Suprapubic skin (tissue), 4 donors: ENCODE measurements at regions not wholly inside any gene's neighbourhood (a gene's known extent, or its start where the extent isn't known, plus 50 kb on each side); places are given as distances from the start of the nearest gene placed in this dataset.

ENCODE experiments used
- CTCF ChIP-seq, 2 donors: fragments of 200-600 bp in 1 of 2; fragments of 450-650 bp in 1 of 2; sonication (generic) in 1 of 2; IDR thresholded peaks; one replicate each; pipeline ENCODE4 v1.5.1; 2016 to 2019; ENCODE audit warnings: antibody characterized with exemption in 2 of 2, mild to moderate bottlenecking in 1 of 2, moderate library complexity in 1 of 2
- EP300 ChIP-seq: sonication (generic); formaldehyde crosslinking; IDR thresholded peaks from one replicate; pipeline ENCODE4 v1.6.1; 2017; ENCODE audit warnings: antibody characterized with exemption
- POLR2A ChIP-seq, 2 donors: fragments of 450-650 bp; IDR thresholded peaks; one replicate each; pipeline ENCODE4 v1.6.1; 2017; ENCODE audit warnings: antibody characterized with exemption in 2 of 2, mild to moderate bottlenecking in 2 of 2, moderate library complexity in 2 of 2
- POLR2AphosphoS5 ChIP-seq, 3 donors: sonication (generic); formaldehyde crosslinking; IDR thresholded peaks; one replicate each; pipeline ENCODE4 v1.6.1; 2017; ENCODE audit warnings: antibody characterized with exemption in 3 of 3

DNA sequence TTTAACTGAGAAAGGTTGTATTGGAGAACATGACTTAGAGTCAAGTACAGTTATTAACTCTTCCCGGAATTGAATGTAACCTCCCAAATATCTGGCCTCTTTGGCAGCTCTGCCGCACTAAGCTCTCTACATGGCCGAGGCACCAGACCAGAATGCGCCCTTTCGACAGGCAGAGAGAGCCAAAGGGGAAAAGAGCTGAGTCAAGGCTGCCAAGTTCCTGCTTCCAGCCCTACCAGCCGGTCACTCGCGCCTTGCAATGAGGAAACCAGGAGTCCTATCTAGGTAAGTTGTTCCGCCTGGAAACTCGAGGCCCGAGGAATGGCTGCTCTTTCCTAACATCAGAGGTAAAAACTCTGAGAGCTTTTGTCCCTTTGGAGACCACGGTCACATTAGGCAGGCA is 172.2 kb downstream of the BRMS1L start:
- no peak for TF ChIP-seq POLR2AphosphoS5 (IDR thresholded peaks at IDR 0.05)
- TF ChIP-seq CTCF (IDR thresholded peaks at IDR 0.05): no peak
- TF ChIP-seq POLR2A (IDR thresholded peaks at IDR 0.05): no peak
- no peak for TF ChIP-seq EP300
